ENCODE measurements at regions not wholly inside any gene's neighbourhood (a gene's known extent, or its start where the extent isn't known, plus 50 kb on each side); places are given as distances from the start of the nearest gene placed in this dataset.

DNA sequence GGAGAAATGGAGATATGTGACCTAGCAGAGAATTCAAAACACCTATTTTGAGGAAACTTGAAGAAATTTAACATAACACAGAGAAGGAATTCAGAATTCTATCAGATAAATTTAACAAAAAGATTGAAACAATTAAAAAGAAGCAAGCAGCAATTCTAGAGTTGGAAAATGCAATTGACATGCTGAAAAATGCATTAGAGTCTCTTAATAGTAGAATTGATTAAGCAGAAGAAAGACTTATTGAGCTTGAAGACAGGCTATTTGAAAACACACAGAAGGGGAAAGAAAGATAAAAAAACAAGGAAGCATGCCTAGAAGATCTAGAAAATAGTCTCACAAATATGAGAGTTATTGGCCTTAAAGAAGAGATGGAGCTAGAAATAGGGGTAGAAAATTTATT, 87.8 kb upstream of the SLC1A1 start:
- no peaks in the 10 kb centered on the region for H3K4me1 ChIP-seq (ENCODE audit: insufficient read depth, low read length, poor library complexity, severe bottlenecking)
- no peak overlapping the region for H3K9ac ChIP-seq (ENCODE audit: low read depth, low read length, poor library complexity, severe bottlenecking)
- H2AFZ ChIP-seq (ENCODE audit: low read length): no peak overlapping the region
- TF ChIP-seq EZH2phosphoT487 (IDR thresholded peaks at IDR 0.05; ENCODE audit: borderline replicate concordance): no peak
- TF ChIP-seq, protein P1, sequence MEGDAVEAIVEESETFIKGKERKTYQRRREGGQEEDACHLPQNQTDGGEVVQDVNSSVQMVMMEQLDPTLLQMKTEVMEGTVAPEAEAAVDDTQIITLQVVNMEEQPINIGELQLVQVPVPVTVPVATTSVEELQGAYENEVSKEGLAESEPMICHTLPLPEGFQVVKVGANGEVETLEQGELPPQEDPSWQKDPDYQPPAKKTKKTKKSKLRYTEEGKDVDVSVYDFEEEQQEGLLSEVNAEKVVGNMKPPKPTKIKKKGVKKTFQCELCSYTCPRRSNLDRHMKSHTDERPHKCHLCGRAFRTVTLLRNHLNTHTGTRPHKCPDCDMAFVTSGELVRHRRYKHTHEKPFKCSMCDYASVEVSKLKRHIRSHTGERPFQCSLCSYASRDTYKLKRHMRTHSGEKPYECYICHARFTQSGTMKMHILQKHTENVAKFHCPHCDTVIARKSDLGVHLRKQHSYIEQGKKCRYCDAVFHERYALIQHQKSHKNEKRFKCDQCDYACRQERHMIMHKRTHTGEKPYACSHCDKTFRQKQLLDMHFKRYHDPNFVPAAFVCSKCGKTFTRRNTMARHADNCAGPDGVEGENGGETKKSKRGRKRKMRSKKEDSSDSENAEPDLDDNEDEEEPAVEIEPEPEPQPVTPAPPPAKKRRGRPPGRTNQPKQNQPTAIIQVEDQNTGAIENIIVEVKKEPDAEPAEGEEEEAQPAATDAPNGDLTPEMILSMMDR (conservative IDR thresholded peaks at IDR 0.05; ENCODE audit: low read length): no peak
- no peaks in the 10 kb centered on the region for H3K36me3 ChIP-seq (ENCODE audit: insufficient read depth, low read length)
- no peak overlapping the region for H3K4me3 ChIP-seq (ENCODE audit: low read length, poor library complexity, severe bottlenecking)
- no peaks in the 10 kb centered on the region for H3K79me2 ChIP-seq (ENCODE audit: insufficient read depth, low read length)
- no peaks in the 10 kb centered on the region for H3K27me3 ChIP-seq (ENCODE audit: insufficient read depth, low read length, poor library complexity, severe bottlenecking)
- H3K9me2 ChIP-seq (replicated peaks; ENCODE audit: low read depth, low read length): no peaks in the 10 kb centered on the region
- no peaks in the 10 kb centered on the region for H3F3A ChIP-seq (ENCODE audit: low read depth)
- no peak overlapping the region for H3K4me2 ChIP-seq (ENCODE audit: low read depth, low read length, poor library complexity, severe bottlenecking)
- H4K20me1 ChIP-seq (ENCODE audit: insufficient read depth, low read length, poor library complexity, severe bottlenecking): no peaks in the 10 kb centered on the region
- peaks cover 4% of the 10 kb centered on the region; the same call in 1 of the 2 replicates for H3K9me3 ChIP-seq (ENCODE audit: insufficient read depth, low read depth, low read length)

DNA sequence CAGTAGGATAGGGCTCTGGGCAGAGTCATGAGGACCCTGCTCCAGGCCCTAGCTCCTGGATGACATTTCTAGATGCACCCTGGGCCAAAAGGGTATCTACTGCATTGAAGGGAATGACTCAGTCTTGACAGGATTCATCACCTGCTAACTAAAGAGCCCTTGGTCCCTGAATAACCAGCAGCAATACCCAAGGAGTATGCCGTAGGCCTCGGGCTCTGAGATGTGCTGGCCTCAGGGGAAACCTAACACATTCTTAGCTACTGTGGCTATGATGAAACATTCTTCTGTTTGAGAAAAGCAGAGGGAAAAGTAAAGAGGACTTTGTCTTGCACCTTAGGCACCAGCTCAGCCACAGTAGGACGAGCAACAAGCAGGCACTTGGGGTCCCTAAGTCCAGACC, 89.5 kb upstream of the SLC1A1 start:
- H4K20me1 ChIP-seq (ENCODE audit: insufficient read depth, low read length, poor library complexity, severe bottlenecking): no peaks in the 10 kb centered on the region
- no peak for TF ChIP-seq EZH2phosphoT487 (IDR thresholded peaks at IDR 0.05; ENCODE audit: borderline replicate concordance)
- TF ChIP-seq, protein P1 (conservative IDR thresholded peaks at IDR 0.05; ENCODE audit: low read length): no peak
- H3K9ac ChIP-seq (ENCODE audit: low read depth, low read length, poor library complexity, severe bottlenecking): no peak overlapping the region
- H3K36me3 ChIP-seq (ENCODE audit: insufficient read depth, low read length): no peaks in the 10 kb centered on the region
- H3K4me3 ChIP-seq (ENCODE audit: low read length, poor library complexity, severe bottlenecking): no peak overlapping the region
- no peaks in the 10 kb centered on the region for H3K27me3 ChIP-seq (ENCODE audit: insufficient read depth, low read length, poor library complexity, severe bottlenecking)
- H3K4me2 ChIP-seq (ENCODE audit: low read depth, low read length, poor library complexity, severe bottlenecking): no peak overlapping the region
- H3K9me3 ChIP-seq (ENCODE audit: insufficient read depth, low read depth, low read length): peaks cover 4% of the 10 kb centered on the region; the same call in 1 of the 2 replicates
- no peaks in the 10 kb centered on the region for H3K79me2 ChIP-seq (ENCODE audit: insufficient read depth, low read length)
- H3K9me2 ChIP-seq (replicated peaks; ENCODE audit: low read depth, low read length): no peaks in the 10 kb centered on the region
- no peaks in the 10 kb centered on the region for H3K4me1 ChIP-seq (ENCODE audit: insufficient read depth, low read length, poor library complexity, severe bottlenecking)
- H2AFZ ChIP-seq (ENCODE audit: low read length): no peak overlapping the region
- H3F3A ChIP-seq (ENCODE audit: low read depth): no peaks in the 10 kb centered on the region

DNA sequence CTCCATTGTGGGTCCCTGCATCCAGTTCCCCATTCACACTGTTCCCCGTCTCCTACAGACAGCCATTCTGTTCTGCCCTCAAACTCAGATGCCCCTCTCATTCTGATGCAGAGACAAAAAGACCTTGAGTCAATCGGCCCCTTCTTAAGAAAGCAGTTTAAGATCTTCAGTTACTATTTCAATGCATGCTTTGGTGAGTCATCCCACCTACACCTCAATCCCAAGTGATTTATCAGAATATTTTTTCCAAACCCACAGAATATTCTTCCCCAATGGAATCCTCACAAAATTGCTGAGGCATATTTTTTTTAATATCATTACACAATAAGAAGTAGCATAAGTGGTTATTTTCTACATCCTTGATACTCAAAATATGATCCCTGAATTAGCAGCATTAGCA, 92.4 kb upstream of the SLC1A1 start:
- no peaks in the 10 kb centered on the region for H3K9me2 ChIP-seq (replicated peaks; ENCODE audit: low read depth, low read length)
- H3K9ac ChIP-seq (ENCODE audit: low read depth, low read length, poor library complexity, severe bottlenecking): no peak overlapping the region
- no peaks in the 10 kb centered on the region for H3K36me3 ChIP-seq (ENCODE audit: insufficient read depth, low read length)
- no peaks in the 10 kb centered on the region for H3F3A ChIP-seq (ENCODE audit: low read depth)
- no peaks in the 10 kb centered on the region for H3K27me3 ChIP-seq (ENCODE audit: insufficient read depth, low read length, poor library complexity, severe bottlenecking)
- H3K4me3 ChIP-seq (ENCODE audit: low read length, poor library complexity, severe bottlenecking): no peak overlapping the region
- no peak overlapping the region for H2AFZ ChIP-seq (ENCODE audit: low read length)
- H3K4me1 ChIP-seq (ENCODE audit: insufficient read depth, low read length, poor library complexity, severe bottlenecking): no peaks in the 10 kb centered on the region
- H3K79me2 ChIP-seq (ENCODE audit: insufficient read depth, low read length): no peaks in the 10 kb centered on the region
- H3K4me2 ChIP-seq (ENCODE audit: low read depth, low read length, poor library complexity, severe bottlenecking): no peak overlapping the region
- no peaks in the 10 kb centered on the region for H4K20me1 ChIP-seq (ENCODE audit: insufficient read depth, low read length, poor library complexity, severe bottlenecking)
- TF ChIP-seq EZH2phosphoT487 (IDR thresholded peaks at IDR 0.05; ENCODE audit: borderline replicate concordance): no peak
- TF ChIP-seq, protein P1 (conservative IDR thresholded peaks at IDR 0.05; ENCODE audit: low read length): no peak
- peaks cover 4% of the 10 kb centered on the region; the same call in 1 of the 2 replicates for H3K9me3 ChIP-seq (ENCODE audit: insufficient read depth, low read depth, low read length)

Measured in Loucy (cell line).